ENCODE measurements at regions not wholly inside any gene's neighbourhood (a gene's known extent, or its start where the extent isn't known, plus 50 kb on each side); places are given as distances from the start of the nearest gene placed in this dataset.

DNA sequence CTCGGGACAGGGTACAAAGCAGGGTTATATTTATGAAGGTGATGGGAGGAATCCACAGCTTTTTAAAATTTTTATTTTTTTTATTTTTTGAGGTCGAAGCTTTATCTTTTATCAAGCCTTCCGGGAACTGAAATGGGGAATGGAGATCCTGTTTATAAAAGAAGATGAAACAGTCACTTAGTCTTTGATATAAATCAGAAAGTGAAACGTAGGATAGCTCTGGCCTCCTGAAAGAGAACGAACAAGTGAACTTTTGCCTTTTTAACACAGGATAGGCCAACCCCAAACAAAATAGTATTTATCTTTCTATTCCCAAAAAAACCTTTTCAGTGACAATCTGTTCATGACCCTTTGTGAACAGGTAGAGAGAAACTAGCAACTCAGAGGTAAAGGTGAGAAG, 634.0 kb upstream of the LMCD1 start:
- no peaks in the 10 kb centered on the region for H3K27me3 Mint-ChIP-seq
- no peak for DNase-seq
- CTCF ChIA-PET, result no interaction called here
- peaks cover 1% of the 10 kb centered on the region for H3K36me3 Mint-ChIP-seq
- peaks cover 25% of the 10 kb centered on the region for H3K4me1 Mint-ChIP-seq
- peaks cover 8% of the 10 kb centered on the region for H3K9me3 Mint-ChIP-seq
- H3K4me3 Mint-ChIP-seq, result no peak overlapping the region
- peak overlapping the region; percentile 84 for H3K27ac Mint-ChIP-seq

- peaks cover 4% of the 10 kb centered on the region for H3K36me3 Mint-ChIP-seq
- DNase-seq, result no peak
- no peak overlapping the region for H3K4me3 Mint-ChIP-seq
- H3K4me1 Mint-ChIP-seq, result peaks cover 32% of the 10 kb centered on the region
- peaks cover 13% of the 10 kb centered on the region for H3K9me3 Mint-ChIP-seq
- H3K27me3 Mint-ChIP-seq, result no peaks in the 10 kb centered on the region
- CTCF ChIA-PET, result interaction anchor here (0.8 to 1.0 kb wide), 2 partner anchors 16 to 240 kb away, joined by 3 read pairs; no protein-coding TSS in a partner anchor
- no peak overlapping the region for H3K27ac Mint-ChIP-seq
Observed at GRCh38 chr3:7871003-7871560, 630.5 kb upstream of the LMCD1 start.

DNA sequence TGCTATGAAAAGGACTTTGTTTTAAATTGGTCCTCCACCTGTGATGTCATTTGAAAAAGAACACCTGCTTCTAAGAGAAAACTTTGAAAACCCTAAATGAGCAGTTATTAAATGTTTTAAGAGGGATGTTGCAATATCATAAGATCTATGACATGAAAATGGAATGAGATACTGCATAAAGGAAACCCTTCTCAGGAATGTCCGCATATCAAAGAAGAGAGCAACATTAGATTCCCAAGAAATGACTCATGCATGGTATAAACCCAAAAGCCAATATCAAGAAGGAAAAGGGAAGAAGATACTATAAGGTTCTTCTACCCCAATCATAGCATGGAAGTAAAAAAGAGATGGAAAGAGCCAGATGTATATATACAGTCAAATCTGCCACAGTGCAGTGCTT, 627.5 kb upstream of the LMCD1 start:
- CTCF ChIA-PET, result no interaction called here
- H3K27me3 Mint-ChIP-seq, result no peaks in the 10 kb centered on the region
- no peak for DNase-seq
- no peak overlapping the region for H3K27ac Mint-ChIP-seq
- peaks cover 38% of the 10 kb centered on the region for H3K4me1 Mint-ChIP-seq
- H3K36me3 Mint-ChIP-seq, result peaks cover 12% of the 10 kb centered on the region
- no peak overlapping the region for H3K4me3 Mint-ChIP-seq
- peaks cover 8% of the 10 kb centered on the region for H3K9me3 Mint-ChIP-seq

- no peak overlapping the region for H3K27ac Mint-ChIP-seq
- H3K4me1 Mint-ChIP-seq, result peaks cover 53% of the 10 kb centered on the region
- no peak overlapping the region for H3K4me3 Mint-ChIP-seq
- CTCF ChIA-PET, result no interaction called here
- no peaks in the 10 kb centered on the region for H3K27me3 Mint-ChIP-seq
- H3K9me3 Mint-ChIP-seq, result peaks cover 17% of the 10 kb centered on the region
- DNase-seq, result no peak
- peaks cover 28% of the 10 kb centered on the region for H3K36me3 Mint-ChIP-seq
Observed at GRCh38 chr3:7875925-7876324, 625.7 kb upstream of the LMCD1 start.

- Mint-ChIP-seq H3K27ac (peak overlapping the region; percentile 89), H3K4me3 (peak overlapping the region; percentile 45), H3K36me3 (peaks cover 37% of the 10 kb centered on the region), H3K9me3 (peaks cover 23% of the 10 kb centered on the region), H3K4me1 (peaks cover 62% of the 10 kb centered on the region), H3K27me3 (no peaks in the 10 kb centered on the region)
- DNase-seq, result peak; percentile 73
- CTCF ChIA-PET, result interaction anchor here (0.5 kb wide), 1 partner anchor 64 kb away, joined by 3 read pairs; no protein-coding TSS in a partner anchor
Observed at GRCh38 chr3:7876741-7877297, 624.8 kb upstream of the LMCD1 start.

- H3K27ac Mint-ChIP-seq, result peak overlapping the region; percentile 89
- H3K4me1 Mint-ChIP-seq, result peaks cover 67% of the 10 kb centered on the region
- peaks cover 26% of the 10 kb centered on the region for H3K9me3 Mint-ChIP-seq
- peak overlapping the region; percentile 45 for H3K4me3 Mint-ChIP-seq
- no peaks in the 10 kb centered on the region for H3K27me3 Mint-ChIP-seq
- CTCF ChIA-PET, result interaction anchor here (0.5 kb wide), 1 partner anchor 63 kb away, joined by 3 read pairs; no protein-coding TSS in a partner anchor
- DNase-seq, result no peak
- H3K36me3 Mint-ChIP-seq, result peaks cover 41% of the 10 kb centered on the region
Observed at GRCh38 chr3:7877312-7877711, 624.3 kb upstream of the LMCD1 start.

DNA sequence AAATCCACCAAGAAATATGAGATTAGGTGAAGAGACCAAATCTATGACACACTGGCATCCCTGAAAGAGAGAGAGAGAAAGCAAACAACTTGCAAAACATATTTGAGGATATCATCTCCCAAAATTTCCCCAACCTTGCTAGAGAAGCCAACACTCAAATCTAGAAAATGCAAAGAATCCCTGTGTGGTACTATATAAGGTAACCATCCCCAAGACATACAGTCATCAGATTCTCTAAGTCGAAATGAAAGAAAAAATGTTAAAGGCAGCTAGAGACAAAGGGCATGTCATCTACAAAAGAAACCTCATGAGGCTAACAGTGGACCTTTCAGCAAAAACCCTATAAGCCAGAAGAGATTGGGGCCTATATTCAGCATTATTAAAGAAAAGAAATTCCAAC, 622.1 kb upstream of the LMCD1 start:
- Mint-ChIP-seq H3K4me3 (no peak overlapping the region), H3K27ac (no peak overlapping the region), H3K36me3 (peaks cover 46% of the 10 kb centered on the region), H3K4me1 (peaks cover 86% of the 10 kb centered on the region), H3K9me3 (peaks cover 32% of the 10 kb centered on the region), H3K27me3 (no peaks in the 10 kb centered on the region)
- CTCF ChIA-PET, result no interaction called here
- no peak for DNase-seq

GRCh38 chr3:7881946-7882345, 619.7 kb upstream of the LMCD1 start:
- DNase-seq, result no peak
- H3K4me3 Mint-ChIP-seq, result no peak overlapping the region
- H3K36me3 Mint-ChIP-seq, result peaks cover 54% of the 10 kb centered on the region
- no peaks in the 10 kb centered on the region for H3K27me3 Mint-ChIP-seq
- peak overlapping the region; percentile 81 for H3K27ac Mint-ChIP-seq
- CTCF ChIA-PET, result no interaction called here
- peaks cover 47% of the 10 kb centered on the region for H3K9me3 Mint-ChIP-seq
- H3K4me1 Mint-ChIP-seq, result peaks cover 90% of the 10 kb centered on the region

DNA sequence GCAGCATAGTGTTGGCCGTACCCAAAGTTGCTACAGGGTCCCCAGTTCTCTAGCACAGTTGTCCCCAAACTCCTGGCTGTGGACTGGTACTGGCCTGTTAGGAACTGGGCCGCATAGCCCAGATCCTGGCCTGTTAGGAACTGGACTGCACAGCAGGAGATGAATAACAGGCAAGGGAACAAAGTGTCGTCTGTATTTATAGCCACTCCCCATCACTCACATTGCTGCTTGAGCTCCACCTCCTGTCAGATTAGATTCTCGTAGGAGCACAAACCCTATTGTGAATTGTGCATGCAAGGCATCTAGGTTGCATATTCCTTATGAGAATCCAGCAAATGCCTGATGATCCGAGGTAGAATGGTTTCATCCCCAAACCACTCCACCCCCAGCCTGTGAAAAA, 604.0 kb upstream of the LMCD1 start:
- no peaks in the 10 kb centered on the region for H3K4me1 Mint-ChIP-seq
- CTCF ChIA-PET, result no interaction called here
- no peaks in the 10 kb centered on the region for H3K36me3 Mint-ChIP-seq
- H3K4me3 Mint-ChIP-seq, result no peak overlapping the region
- H3K27ac Mint-ChIP-seq, result no peak overlapping the region
- peaks cover 8% of the 10 kb centered on the region for H3K9me3 Mint-ChIP-seq
- DNase-seq, result no peak
- no peaks in the 10 kb centered on the region for H3K27me3 Mint-ChIP-seq

GRCh38 chr3:7913283-7913682, 588.3 kb upstream of the LMCD1 start:
- Mint-ChIP-seq H3K4me3 (no peak overlapping the region), H3K4me1 (peaks cover 13% of the 10 kb centered on the region), H3K27me3 (no peaks in the 10 kb centered on the region), H3K27ac (no peak overlapping the region), H3K9me3 (peaks cover 4% of the 10 kb centered on the region), H3K36me3 (no peaks in the 10 kb centered on the region)
- CTCF ChIA-PET, result no interaction called here
- no peak for DNase-seq

- no peak overlapping the region for H3K27ac Mint-ChIP-seq
- peaks cover 4% of the 10 kb centered on the region for H3K9me3 Mint-ChIP-seq
- DNase-seq, result no peak
- no peak overlapping the region for H3K4me3 Mint-ChIP-seq
- H3K27me3 Mint-ChIP-seq, result no peaks in the 10 kb centered on the region
- CTCF ChIA-PET, result no interaction called here
- no peaks in the 10 kb centered on the region for H3K36me3 Mint-ChIP-seq
- H3K4me1 Mint-ChIP-seq, result peaks cover 19% of the 10 kb centered on the region
Observed at GRCh38 chr3:7915356-7915755, 586.3 kb upstream of the LMCD1 start.

DNA sequence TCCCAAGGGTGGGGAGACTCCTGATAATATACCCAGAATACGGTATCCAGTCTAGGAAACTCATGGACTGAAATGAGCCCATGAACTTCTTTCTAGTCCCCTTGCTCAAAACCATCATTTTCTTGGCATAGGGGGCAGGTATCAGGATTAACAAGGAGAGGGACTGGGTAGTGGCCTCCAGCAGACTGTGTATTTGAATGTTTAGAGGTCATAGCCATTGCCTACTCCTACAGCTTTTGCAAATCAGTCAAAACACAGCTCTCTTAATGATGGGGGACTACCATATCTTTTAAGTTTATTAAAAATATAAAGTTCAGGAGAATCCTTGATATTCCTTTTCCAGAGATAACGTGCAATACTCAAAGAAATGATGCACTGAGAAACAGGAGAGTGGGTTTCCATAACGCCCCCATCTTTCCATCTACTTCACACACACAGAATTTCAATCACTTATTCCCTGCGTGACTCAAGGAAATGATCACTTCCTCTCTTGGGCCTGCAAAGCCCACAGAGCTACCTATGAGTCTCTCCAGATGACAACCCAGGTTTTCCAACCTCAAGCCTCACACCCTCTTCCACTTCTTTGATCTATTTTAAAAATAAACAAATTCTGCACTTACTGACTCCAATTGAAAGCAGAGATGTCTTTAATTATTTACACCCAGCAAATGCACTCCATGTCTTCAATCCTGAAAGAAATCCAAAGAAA, 584.0 kb upstream of the LMCD1 start:
- Mint-ChIP-seq H3K27me3 (no peaks in the 10 kb centered on the region), H3K9me3 (peaks cover 4% of the 10 kb centered on the region), H3K4me3 (no peak overlapping the region), H3K36me3 (no peaks in the 10 kb centered on the region), H3K4me1 (peaks cover 19% of the 10 kb centered on the region), H3K27ac (no peak overlapping the region)
- no peak for DNase-seq
- CTCF ChIA-PET, result no interaction called here

- CTCF ChIA-PET, result no interaction called here
- Mint-ChIP-seq H3K36me3 (no peaks in the 10 kb centered on the region), H3K27me3 (no peaks in the 10 kb centered on the region), H3K9me3 (no peaks in the 10 kb centered on the region), H3K27ac (no peak overlapping the region), H3K4me1 (peaks cover 19% of the 10 kb centered on the region), H3K4me3 (no peak overlapping the region)
- DNase-seq, result no peak
Observed at GRCh38 chr3:7920211-7920610, 581.4 kb upstream of the LMCD1 start.

- CTCF ChIA-PET, result no interaction called here
- H3K27me3 Mint-ChIP-seq, result no peaks in the 10 kb centered on the region
- H3K36me3 Mint-ChIP-seq, result no peaks in the 10 kb centered on the region
- no peak overlapping the region for H3K27ac Mint-ChIP-seq
- H3K9me3 Mint-ChIP-seq, result no peaks in the 10 kb centered on the region
- H3K4me1 Mint-ChIP-seq, result peaks cover 6% of the 10 kb centered on the region
- no peak overlapping the region for H3K4me3 Mint-ChIP-seq
- no peak for DNase-seq
Observed at GRCh38 chr3:7924228-7924627, 577.4 kb upstream of the LMCD1 start.

DNA sequence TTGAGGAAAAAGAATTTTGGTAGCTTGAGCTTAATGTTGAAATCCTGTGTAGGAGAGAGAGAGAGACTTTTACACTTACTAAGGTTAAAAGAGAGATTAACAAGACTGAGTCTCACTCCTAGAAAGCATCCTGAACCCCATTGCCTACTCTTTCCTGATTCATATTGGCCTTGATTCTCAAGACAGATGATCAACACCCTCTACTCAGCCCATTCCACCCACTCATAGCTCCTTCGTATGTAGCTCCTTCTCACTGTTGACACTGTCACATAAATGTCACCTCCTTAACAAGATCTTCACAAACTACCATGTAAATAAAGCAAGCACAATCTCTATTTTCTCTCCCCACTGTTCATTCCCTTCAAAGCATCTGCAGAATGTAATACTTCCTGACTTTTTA, 574.6 kb upstream of the LMCD1 start:
- Mint-ChIP-seq H3K36me3 (no peaks in the 10 kb centered on the region), H3K9me3 (no peaks in the 10 kb centered on the region), H3K4me1 (peaks cover 6% of the 10 kb centered on the region), H3K27ac (no peak overlapping the region), H3K27me3 (no peaks in the 10 kb centered on the region), H3K4me3 (no peak overlapping the region)
- CTCF ChIA-PET, result no interaction called here
- DNase-seq, result no peak

Measured in activated naive CD4-positive, alpha-beta T cell treated with anti-CD3 and anti-CD28 coated beads, Interleukin-2, amount 10 ng/mL, durations not matched to agents 7 days and 5 days (primary cell).